ENCODE measurements at regions not wholly inside any gene's neighbourhood (a gene's known extent, or its start where the extent isn't known, plus 50 kb on each side); places are given as distances from the start of the nearest gene placed in this dataset.

DNA sequence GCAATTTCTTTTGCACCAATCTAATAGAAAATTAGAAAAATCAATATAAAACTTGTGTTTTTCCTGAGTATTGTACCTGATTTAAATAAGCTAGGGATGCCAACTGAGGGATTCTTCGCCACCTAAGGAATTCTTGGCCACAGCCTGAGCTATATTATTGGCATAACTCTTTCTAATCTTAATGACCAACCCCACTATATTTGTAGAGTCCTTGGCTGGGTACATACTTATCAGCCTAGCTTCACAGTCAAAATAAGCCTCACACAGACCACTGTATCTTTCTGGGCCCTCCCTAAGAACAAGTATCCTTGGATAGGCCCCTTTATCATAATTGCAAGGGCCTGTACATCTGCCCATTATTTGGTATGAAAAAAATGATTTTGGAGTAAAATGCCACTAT is 247.1 kb downstream of the DUSP6 start:
- Histone ChIP-seq H2AK5ac (ENCODE audit: low read depth, low read length) (no peak overlapping the region), H3K4me3 (ENCODE audit: low read length in 2 of 2) (no peak overlapping the region), H3K4me1 (ENCODE audit: control insufficient read depth in 2 of 2, insufficient read depth in 1 of 2, low read depth in 1 of 2, low read length in 2 of 2) (peaks cover 9 to 14% of the 10 kb centered on the region in 2 donors), H3K18ac (ENCODE audit: low read length) (no peak overlapping the region), H2BK15ac (ENCODE audit: low read length) (no peak overlapping the region), H3K9me3 (replicated peaks in 1 of 2; ENCODE audit: control insufficient read depth in 2 of 2, insufficient read depth in 1 of 2, low read depth in 1 of 2, low read length in 2 of 2) (no peaks in the 10 kb centered on the region), H3K4ac (ENCODE audit: low read length) (no peak overlapping the region), H4K8ac (ENCODE audit: low read depth, low read length) (no peak overlapping the region), H3K36me3 (replicated peaks in 1 of 2; ENCODE audit: control insufficient read depth in 2 of 2, insufficient read depth in 2 of 2, low read length in 2 of 2) (no peaks in the 10 kb centered on the region), H2BK12ac (ENCODE audit: low read length) (no peak overlapping the region), H3K14ac (ENCODE audit: low read length) (no peak overlapping the region), H2BK120ac (ENCODE audit: low read depth, low read length) (no peak overlapping the region), H2AFZ (ENCODE audit: low read length) (no peak overlapping the region), H3K79me1 (ENCODE audit: low read depth, low read length) (no peaks in the 10 kb centered on the region), H3K27ac (replicated peaks; ENCODE audit: low read length) (no peak overlapping the region), H3K27me3 (ENCODE audit: control insufficient read depth in 3 of 3, insufficient read depth in 3 of 3, low read depth in 1 of 3, low read length in 3 of 3) (no peaks in the 10 kb centered on the region), H3K23ac (ENCODE audit: low read depth, low read length, poor library complexity) (no peak overlapping the region), H4K91ac (ENCODE audit: low read depth, low read length, poor library complexity) (no peak overlapping the region), H3K9ac (ENCODE audit: low read depth, low read length, poor library complexity) (no peak overlapping the region), H3K4me2 (ENCODE audit: insufficient read depth, low read length, poor library complexity, severe bottlenecking) (no peak overlapping the region), H2BK5ac (ENCODE audit: low read length) (no peak overlapping the region)
- WGBS, 2 donors (ENCODE audit: extremely low coverage in 2 of 2, insufficient read length in 2 of 2, insufficient replicate concordance in 1 of 2) = no CpG with 5 or more reads among the region's 1 CpG
- DNase-seq (ENCODE audit: low spot score) = no peak

GRCh38 chr12:89103831-89104230 is 248.5 kb downstream of the DUSP6 start:
- Histone ChIP-seq H2AFZ (ENCODE audit: low read length) (no peak overlapping the region), H3K27me3 (ENCODE audit: control insufficient read depth in 3 of 3, insufficient read depth in 3 of 3, low read depth in 1 of 3, low read length in 3 of 3) (no peaks in the 10 kb centered on the region), H3K9ac (ENCODE audit: low read depth, low read length, poor library complexity) (no peak overlapping the region), H3K23ac (ENCODE audit: low read depth, low read length, poor library complexity) (no peak overlapping the region), H3K14ac (ENCODE audit: low read length) (no peak overlapping the region), H3K36me3 (replicated peaks in 1 of 2; ENCODE audit: control insufficient read depth in 2 of 2, insufficient read depth in 2 of 2, low read length in 2 of 2) (no peaks in the 10 kb centered on the region), H4K8ac (ENCODE audit: low read depth, low read length) (no peak overlapping the region), H2BK15ac (ENCODE audit: low read length) (no peak overlapping the region), H3K9me3 (replicated peaks in 1 of 2; ENCODE audit: control insufficient read depth in 2 of 2, insufficient read depth in 1 of 2, low read depth in 1 of 2, low read length in 2 of 2) (no peaks in the 10 kb centered on the region), H3K4ac (ENCODE audit: low read length) (no peak overlapping the region), H3K4me3 (ENCODE audit: low read length in 2 of 2) (no peak overlapping the region), H3K18ac (ENCODE audit: low read length) (no peak overlapping the region), H3K79me1 (ENCODE audit: low read depth, low read length) (no peaks in the 10 kb centered on the region), H3K4me2 (ENCODE audit: insufficient read depth, low read length, poor library complexity, severe bottlenecking) (no peak overlapping the region), H3K27ac (replicated peaks; ENCODE audit: low read length) (no peak overlapping the region), H2BK12ac (ENCODE audit: low read length) (no peak overlapping the region), H2AK5ac (ENCODE audit: low read depth, low read length) (no peak overlapping the region), H2BK5ac (ENCODE audit: low read length) (no peak overlapping the region), H4K91ac (ENCODE audit: low read depth, low read length, poor library complexity) (no peak overlapping the region), H2BK120ac (ENCODE audit: low read depth, low read length) (no peak overlapping the region), H3K4me1 (ENCODE audit: control insufficient read depth in 2 of 2, insufficient read depth in 1 of 2, low read depth in 1 of 2, low read length in 2 of 2) (peaks cover 9 to 15% of the 10 kb centered on the region in 2 donors)
- no CpG with 5 or more reads among the region's 5 CpGs for WGBS, 2 donors (ENCODE audit: extremely low coverage in 2 of 2, insufficient read length in 2 of 2, insufficient replicate concordance in 1 of 2)
- no peak for DNase-seq (ENCODE audit: low spot score)

GRCh38 chr12:89101440-89101839 is 250.9 kb downstream of the DUSP6 start:
- H3K36me3 ChIP-seq (replicated peaks in 1 of 2; ENCODE audit: control insufficient read depth in 2 of 2, insufficient read depth in 2 of 2, low read length in 2 of 2) = no peaks in the 10 kb centered on the region
- no peak overlapping the region for H4K91ac ChIP-seq (ENCODE audit: low read depth, low read length, poor library complexity)
- no peak overlapping the region for H2BK5ac ChIP-seq (ENCODE audit: low read length)
- H3K9ac ChIP-seq (ENCODE audit: low read depth, low read length, poor library complexity) = no peak overlapping the region
- H3K23ac ChIP-seq (ENCODE audit: low read depth, low read length, poor library complexity) = no peak overlapping the region
- H2BK120ac ChIP-seq (ENCODE audit: low read depth, low read length) = no peak overlapping the region
- H3K4ac ChIP-seq (ENCODE audit: low read length) = no peak overlapping the region
- no peak overlapping the region for H3K4me3 ChIP-seq (ENCODE audit: low read length in 2 of 2)
- H3K27ac ChIP-seq (replicated peaks; ENCODE audit: low read length) = no peak overlapping the region
- no peaks in the 10 kb centered on the region for H3K9me3 ChIP-seq (replicated peaks in 1 of 2; ENCODE audit: control insufficient read depth in 2 of 2, insufficient read depth in 1 of 2, low read depth in 1 of 2, low read length in 2 of 2)
- H2AK5ac ChIP-seq (ENCODE audit: low read depth, low read length) = no peak overlapping the region
- no peak overlapping the region for H3K4me2 ChIP-seq (ENCODE audit: insufficient read depth, low read length, poor library complexity, severe bottlenecking)
- no peaks in the 10 kb centered on the region for H3K79me1 ChIP-seq (ENCODE audit: low read depth, low read length)
- peaks cover 15 to 19% of the 10 kb centered on the region in 2 donors for H3K4me1 ChIP-seq (ENCODE audit: control insufficient read depth in 2 of 2, insufficient read depth in 1 of 2, low read depth in 1 of 2, low read length in 2 of 2)
- H2AFZ ChIP-seq (ENCODE audit: low read length) = peak overlapping the region; percentile 82
- DNase-seq (ENCODE audit: low spot score) = no peak
- H3K14ac ChIP-seq (ENCODE audit: low read length) = no peak overlapping the region
- no peak overlapping the region for H2BK15ac ChIP-seq (ENCODE audit: low read length)
- WGBS, 2 donors (ENCODE audit: extremely low coverage in 2 of 2, insufficient read length in 2 of 2, insufficient replicate concordance in 1 of 2) = no CpG with 5 or more reads among the region's 4 CpGs
- H3K18ac ChIP-seq (ENCODE audit: low read length) = no peak overlapping the region
- H4K8ac ChIP-seq (ENCODE audit: low read depth, low read length) = no peak overlapping the region
- no peak overlapping the region for H2BK12ac ChIP-seq (ENCODE audit: low read length)
- no peaks in the 10 kb centered on the region for H3K27me3 ChIP-seq (ENCODE audit: control insufficient read depth in 3 of 3, insufficient read depth in 3 of 3, low read depth in 1 of 3, low read length in 3 of 3)

DNA sequence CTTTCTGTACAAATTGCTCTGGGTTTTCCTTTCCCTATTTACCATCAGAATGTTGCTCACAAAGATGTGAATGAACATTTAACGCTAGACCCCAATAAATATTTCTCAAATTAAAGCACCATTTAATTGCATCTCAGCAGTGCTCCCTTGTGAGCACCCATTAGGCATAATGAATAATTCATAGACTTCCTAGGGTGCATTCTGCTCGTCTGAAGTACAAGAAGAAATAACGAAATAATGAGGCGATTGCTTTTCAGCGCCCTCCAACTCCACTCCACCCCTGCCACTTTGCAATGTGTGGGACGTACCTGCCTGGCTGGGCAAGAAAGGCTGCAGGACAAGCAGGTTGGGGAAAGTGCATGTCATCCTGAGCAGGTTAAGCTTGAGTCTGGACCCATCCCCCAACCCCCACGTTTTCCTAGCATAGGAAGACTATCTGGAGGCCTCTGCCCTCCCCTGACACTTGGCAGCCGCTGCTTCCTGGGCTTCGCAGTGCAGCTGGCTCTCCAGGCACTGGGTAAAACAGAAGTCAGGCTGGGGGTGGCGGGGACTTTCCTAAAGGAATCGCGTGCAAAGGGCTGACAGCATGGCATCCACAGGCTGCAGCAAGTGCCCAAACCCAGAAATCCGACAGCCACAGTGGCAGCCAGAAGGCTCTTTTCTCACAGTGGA is 253.7 kb downstream of the DUSP6 start:
- no peak for DNase-seq (ENCODE audit: low spot score)
- Histone ChIP-seq H3K79me1 (ENCODE audit: low read depth, low read length) (no peaks in the 10 kb centered on the region), H2BK15ac (ENCODE audit: low read length) (no peak overlapping the region), H2BK12ac (ENCODE audit: low read length) (no peak overlapping the region), H3K23ac (ENCODE audit: low read depth, low read length, poor library complexity) (no peak overlapping the region), H3K4me3 (ENCODE audit: low read length in 2 of 2) (no peak overlapping the region), H3K9me3 (replicated peaks in 1 of 2; ENCODE audit: control insufficient read depth in 2 of 2, insufficient read depth in 1 of 2, low read depth in 1 of 2, low read length in 2 of 2) (no peaks in the 10 kb centered on the region), H3K36me3 (replicated peaks in 1 of 2; ENCODE audit: control insufficient read depth in 2 of 2, insufficient read depth in 2 of 2, low read length in 2 of 2) (no peaks in the 10 kb centered on the region), H3K14ac (ENCODE audit: low read length) (no peak overlapping the region), H2AFZ (ENCODE audit: low read length) (peak overlapping the region; percentile 68), H3K4me1 (ENCODE audit: control insufficient read depth in 2 of 2, insufficient read depth in 1 of 2, low read depth in 1 of 2, low read length in 2 of 2) (peaks cover 13 to 19% of the 10 kb centered on the region in 2 donors), H2BK120ac (ENCODE audit: low read depth, low read length) (no peak overlapping the region), H4K8ac (ENCODE audit: low read depth, low read length) (no peak overlapping the region), H3K27me3 (ENCODE audit: control insufficient read depth in 3 of 3, insufficient read depth in 3 of 3, low read depth in 1 of 3, low read length in 3 of 3) (no peaks in the 10 kb centered on the region), H2AK5ac (ENCODE audit: low read depth, low read length) (no peak overlapping the region), H3K27ac (replicated peaks; ENCODE audit: low read length) (no peak overlapping the region), H3K18ac (ENCODE audit: low read length) (no peak overlapping the region), H3K9ac (ENCODE audit: low read depth, low read length, poor library complexity) (no peak overlapping the region), H3K4me2 (ENCODE audit: insufficient read depth, low read length, poor library complexity, severe bottlenecking) (peak overlapping the region; percentile 15), H4K91ac (ENCODE audit: low read depth, low read length, poor library complexity) (no peak overlapping the region), H2BK5ac (ENCODE audit: low read length) (no peak overlapping the region), H3K4ac (ENCODE audit: low read length) (no peak overlapping the region)
- WGBS, 2 donors (ENCODE audit: extremely low coverage in 2 of 2, insufficient read length in 2 of 2, insufficient replicate concordance in 1 of 2) = no CpG with 5 or more reads among the region's 13 CpGs

Data from neuronal stem cell (in vitro differentiated cells).